HL-60 (cell line): ENCODE measurements at regions not wholly inside any gene's neighbourhood (a gene's known extent, or its start where the extent isn't known, plus 50 kb on each side); places are given as distances from the start of the nearest gene placed in this dataset.
"Not testable (repeated sequence)": the region's sequence is repeated elsewhere in the genome, so short reads cannot be mapped to it uniquely, and the experiment has no call there.

Experiments used
- DNase-seq, 2 experiments: peaks; one replicate each; pipeline ENCODE4 v3.0.0-alpha.2; 2010 to 2020; ENCODE audit warnings: low read depth in 1 of 2, low spot score in 1 of 2
- H3K27ac ChIP-seq: fragments of 250-450 bp; sonication (Bioruptor Pico); replicated peaks from 2 replicates; pipeline ENCODE4 v1.5.1; 2020; ENCODE audit warnings: mild to moderate bottlenecking, moderate library complexity
- H3K27me3 ChIP-seq: fragments of 250-450 bp; sonication (Bioruptor Pico); 2 replicates; pipeline ENCODE4 v1.5.1; 2021; ENCODE audit warnings: mild to moderate bottlenecking, moderate library complexity; ENCODE audit not compliant: insufficient read depth, poor library complexity, severe bottlenecking
- H3K4me3 ChIP-seq: replicated peaks from 2 replicates; pipeline ENCODE4 v1.5.1; 2011; ENCODE audit warnings: mild to moderate bottlenecking, control low read depth, low read length; ENCODE audit not compliant: insufficient read depth
- GABPA ChIP-seq: IDR thresholded peaks from 2 replicates; pipeline ENCODE4 v1.6.1; 2012; ENCODE audit warnings: low read depth
- POLR2AphosphoS5 ChIP-seq: IDR thresholded peaks from 2 replicates; pipeline ENCODE4 v1.6.1; 2012; ENCODE audit warnings: low read depth
- SPI1 ChIP-seq: IDR thresholded peaks from 2 replicates; pipeline ENCODE4 v1.6.1; 2012; ENCODE audit warnings: low read depth, mild to moderate bottlenecking, borderline replicate concordance
- TF ChIP-seq, protein P1 (sequence below): IDR thresholded peaks from one replicate; pipeline ENCODE4 v1.5.1; 2011; ENCODE audit warnings: low read length, control low read depth, inconsistent platforms; ENCODE audit not compliant: insufficient read depth
- TF ChIP-seq, protein P2 (sequence below): IDR thresholded peaks from 2 replicates; pipeline ENCODE4 v1.6.1; 2012; ENCODE audit warnings: low read depth; ENCODE audit not compliant: insufficient replicate concordance

DNA sequence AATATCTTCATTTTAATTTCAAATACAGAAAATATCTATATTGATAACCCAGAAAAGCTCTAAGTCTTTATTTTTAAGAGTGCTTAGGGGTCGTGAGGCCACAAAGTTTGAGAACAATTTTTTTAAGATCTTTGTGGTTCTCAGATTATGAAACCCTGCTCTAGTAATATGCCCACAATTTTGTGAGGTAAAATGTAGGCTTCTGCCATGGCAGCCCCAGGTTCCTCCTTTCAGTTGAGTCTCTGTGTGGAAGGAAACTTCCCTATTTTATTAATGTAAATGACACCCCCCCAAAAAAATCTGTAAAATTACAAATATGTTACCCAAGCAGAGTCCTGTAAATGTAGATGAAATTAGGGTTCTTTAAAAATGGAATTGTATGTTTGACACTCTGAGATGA is 600.5 kb downstream of the SATB2 start:
- Histone ChIP-seq H3K27me3 (no peaks in the 10 kb centered on the region), H3K4me3 (no peak overlapping the region), H3K27ac (no peak overlapping the region)
- no peak for TF ChIP-seq GABPA
- TF ChIP-seq SPI1: peak; percentile 45; the same call in 1 of the 2 replicates
- TF ChIP-seq, protein P1, sequence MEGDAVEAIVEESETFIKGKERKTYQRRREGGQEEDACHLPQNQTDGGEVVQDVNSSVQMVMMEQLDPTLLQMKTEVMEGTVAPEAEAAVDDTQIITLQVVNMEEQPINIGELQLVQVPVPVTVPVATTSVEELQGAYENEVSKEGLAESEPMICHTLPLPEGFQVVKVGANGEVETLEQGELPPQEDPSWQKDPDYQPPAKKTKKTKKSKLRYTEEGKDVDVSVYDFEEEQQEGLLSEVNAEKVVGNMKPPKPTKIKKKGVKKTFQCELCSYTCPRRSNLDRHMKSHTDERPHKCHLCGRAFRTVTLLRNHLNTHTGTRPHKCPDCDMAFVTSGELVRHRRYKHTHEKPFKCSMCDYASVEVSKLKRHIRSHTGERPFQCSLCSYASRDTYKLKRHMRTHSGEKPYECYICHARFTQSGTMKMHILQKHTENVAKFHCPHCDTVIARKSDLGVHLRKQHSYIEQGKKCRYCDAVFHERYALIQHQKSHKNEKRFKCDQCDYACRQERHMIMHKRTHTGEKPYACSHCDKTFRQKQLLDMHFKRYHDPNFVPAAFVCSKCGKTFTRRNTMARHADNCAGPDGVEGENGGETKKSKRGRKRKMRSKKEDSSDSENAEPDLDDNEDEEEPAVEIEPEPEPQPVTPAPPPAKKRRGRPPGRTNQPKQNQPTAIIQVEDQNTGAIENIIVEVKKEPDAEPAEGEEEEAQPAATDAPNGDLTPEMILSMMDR: no peak
- TF ChIP-seq POLR2AphosphoS5: no peak
- TF ChIP-seq, protein P2, sequence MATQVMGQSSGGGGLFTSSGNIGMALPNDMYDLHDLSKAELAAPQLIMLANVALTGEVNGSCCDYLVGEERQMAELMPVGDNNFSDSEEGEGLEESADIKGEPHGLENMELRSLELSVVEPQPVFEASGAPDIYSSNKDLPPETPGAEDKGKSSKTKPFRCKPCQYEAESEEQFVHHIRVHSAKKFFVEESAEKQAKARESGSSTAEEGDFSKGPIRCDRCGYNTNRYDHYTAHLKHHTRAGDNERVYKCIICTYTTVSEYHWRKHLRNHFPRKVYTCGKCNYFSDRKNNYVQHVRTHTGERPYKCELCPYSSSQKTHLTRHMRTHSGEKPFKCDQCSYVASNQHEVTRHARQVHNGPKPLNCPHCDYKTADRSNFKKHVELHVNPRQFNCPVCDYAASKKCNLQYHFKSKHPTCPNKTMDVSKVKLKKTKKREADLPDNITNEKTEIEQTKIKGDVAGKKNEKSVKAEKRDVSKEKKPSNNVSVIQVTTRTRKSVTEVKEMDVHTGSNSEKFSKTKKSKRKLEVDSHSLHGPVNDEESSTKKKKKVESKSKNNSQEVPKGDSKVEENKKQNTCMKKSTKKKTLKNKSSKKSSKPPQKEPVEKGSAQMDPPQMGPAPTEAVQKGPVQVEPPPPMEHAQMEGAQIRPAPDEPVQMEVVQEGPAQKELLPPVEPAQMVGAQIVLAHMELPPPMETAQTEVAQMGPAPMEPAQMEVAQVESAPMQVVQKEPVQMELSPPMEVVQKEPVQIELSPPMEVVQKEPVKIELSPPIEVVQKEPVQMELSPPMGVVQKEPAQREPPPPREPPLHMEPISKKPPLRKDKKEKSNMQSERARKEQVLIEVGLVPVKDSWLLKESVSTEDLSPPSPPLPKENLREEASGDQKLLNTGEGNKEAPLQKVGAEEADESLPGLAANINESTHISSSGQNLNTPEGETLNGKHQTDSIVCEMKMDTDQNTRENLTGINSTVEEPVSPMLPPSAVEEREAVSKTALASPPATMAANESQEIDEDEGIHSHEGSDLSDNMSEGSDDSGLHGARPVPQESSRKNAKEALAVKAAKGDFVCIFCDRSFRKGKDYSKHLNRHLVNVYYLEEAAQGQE: no peak
- DNase-seq: peak; percentile 20 to 80

DNA sequence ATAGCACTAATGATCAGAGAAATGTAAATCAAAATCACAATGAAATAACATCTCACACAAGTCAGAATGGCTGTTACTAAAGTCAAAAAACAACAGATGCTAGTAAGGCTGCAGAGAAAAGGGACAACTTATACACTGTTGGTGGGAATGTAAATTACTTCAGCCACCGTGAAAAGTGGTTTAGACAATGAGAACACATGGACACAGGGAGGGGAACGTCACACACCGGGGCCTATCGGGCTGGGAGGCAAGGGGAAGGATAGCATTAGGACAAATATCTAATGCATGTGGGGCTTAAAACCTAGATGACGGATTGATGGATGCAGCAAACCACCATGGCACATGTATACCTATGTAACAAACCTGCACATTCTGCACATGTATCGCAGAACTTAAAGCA is 602.0 kb downstream of the SATB2 start:
- H3K27me3 ChIP-seq, H3K27ac ChIP-seq, H3K4me3 ChIP-seq, DNase-seq: not testable (repeated sequence)

DNA sequence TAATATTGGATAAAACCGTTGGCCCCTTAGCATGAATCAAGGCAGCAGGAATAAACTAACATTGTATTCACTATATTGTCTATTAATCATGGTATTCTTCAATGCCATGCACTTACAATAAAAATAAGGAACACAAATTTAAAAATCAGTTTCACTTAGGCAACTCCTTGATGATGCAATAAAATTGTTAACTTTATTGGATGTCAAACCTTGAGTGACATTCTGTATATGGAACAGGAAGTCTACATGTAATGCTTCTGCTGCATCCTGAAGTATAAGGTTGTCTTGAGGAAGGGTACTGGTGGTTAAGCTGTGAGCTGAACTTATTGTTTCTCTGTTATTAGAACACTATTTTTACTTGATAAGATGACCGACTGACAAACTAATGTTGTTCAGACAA is 605.5 kb downstream of the SATB2 start:
- no peaks in the 10 kb centered on the region for H3K27me3 ChIP-seq
- no peak overlapping the region for H3K4me3 ChIP-seq
- H3K27ac ChIP-seq: no peak overlapping the region
- TF ChIP-seq POLR2AphosphoS5: no peak
- peak; percentile 39; the same call in 1 of the 2 replicates for TF ChIP-seq SPI1
- DNase-seq: peak in 1 of 2 experiments; percentile 33

DNA sequence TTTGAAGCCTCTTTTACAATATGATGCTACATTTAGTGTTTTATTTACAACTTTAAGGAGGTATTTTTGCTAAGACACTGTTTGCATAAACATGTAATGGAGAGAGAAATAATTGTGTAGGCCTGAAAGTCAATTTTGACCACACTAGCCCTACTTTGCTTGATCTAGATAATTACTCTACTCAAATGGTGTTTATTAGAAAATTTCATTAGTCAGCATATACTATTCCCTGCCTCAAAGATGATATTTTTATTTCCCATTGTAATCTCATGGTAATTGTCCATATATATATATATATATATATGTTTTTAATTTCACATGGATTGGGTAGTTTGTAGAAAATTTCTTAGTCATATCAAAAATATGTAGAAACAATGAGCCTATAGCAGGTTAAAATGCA is 632.2 kb downstream of the SATB2 start:
- Histone ChIP-seq H3K27ac (no peak overlapping the region), H3K4me3 (no peak overlapping the region), H3K27me3 (no peaks in the 10 kb centered on the region)
- no peak for TF ChIP-seq POLR2AphosphoS5
- TF ChIP-seq, protein P2: no peak
- TF ChIP-seq, protein P1: no peak
- TF ChIP-seq GABPA: no peak
- TF ChIP-seq SPI1: no peak
- DNase-seq: no peak

DNA sequence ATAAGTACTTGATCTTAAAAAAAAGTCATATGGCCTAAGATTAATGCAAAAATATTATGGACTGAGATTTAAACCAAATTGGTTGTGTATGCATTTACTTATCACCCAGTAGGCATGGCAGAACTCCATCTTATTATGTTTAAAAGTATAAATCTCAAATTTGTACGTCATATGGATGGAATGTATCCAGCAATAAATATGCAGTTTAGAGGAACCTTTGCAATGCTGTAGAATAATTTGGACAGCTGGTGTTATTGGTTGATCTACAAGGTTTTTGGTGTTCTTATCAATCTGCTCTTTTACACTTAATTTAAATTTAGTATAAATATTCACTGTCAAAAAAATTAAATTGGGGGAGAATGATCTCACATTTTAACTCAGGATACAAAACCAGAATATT is 640.2 kb downstream of the SATB2 start:
- H3K27ac ChIP-seq: no peak overlapping the region
- DNase-seq: no peak
- TF ChIP-seq, protein P1: no peak
- TF ChIP-seq POLR2AphosphoS5 (no peak), SPI1 (no peak), GABPA (no peak)
- TF ChIP-seq, protein P2: no peak
- no peak overlapping the region for H3K4me3 ChIP-seq
- H3K27me3 ChIP-seq: peaks cover 5% of the 10 kb centered on the region
